ENCODE measurements at regions not wholly inside any gene's neighbourhood (a gene's known extent, or its start where the extent isn't known, plus 50 kb on each side); places are given as distances from the start of the nearest gene placed in this dataset.

- TF ChIP-seq CTCF (IDR thresholded peaks at IDR 0.05; ENCODE audit: insufficient read depth, low read depth, low read length) (no peak), EZH2 (IDR thresholded peaks at IDR 0.05; ENCODE audit: insufficient read depth, low read length) (no peak)
These were observed 158.8 kb downstream of the DDX1 start for GRCh38 chr2:15750433-15750814.

All from astrocyte (in vitro differentiated cells and primary cell).